Neural progenitor cell (in vitro differentiated cells): ENCODE measurements at regions not wholly inside any gene's neighbourhood (a gene's known extent, or its start where the extent isn't known, plus 50 kb on each side); places are given as distances from the start of the nearest gene placed in this dataset.

Source experiments
- DNase-seq: peaks from one replicate; pipeline ENCODE4 v3.0.0-alpha.2; 2016; ENCODE audit warnings: low spot score
- H2AFZ ChIP-seq: fragments of 200-600 bp; sonication (generic); replicated peaks from 2 replicates; pipeline ENCODE4 v1.6.1; 2016; ENCODE audit warnings: antibody characterized with exemption
- H3F3A ChIP-seq: fragments of 200-600 bp; sonication (generic); 2 replicates; pipeline ENCODE4 v1.6.1; 2016; ENCODE audit warnings: antibody characterized with exemption, low read depth
- H3K27ac ChIP-seq: fragments of 200-600 bp; sonication (generic); 2 replicates; pipeline ENCODE4 v1.5.1; 2016; ENCODE audit warnings: mild to moderate bottlenecking
- H3K27me3 ChIP-seq: fragments of 200-600 bp; sonication (generic); 2 replicates; pipeline ENCODE4 v1.6.1; 2016; ENCODE audit warnings: mild to moderate bottlenecking, moderate library complexity
- H3K36me3 ChIP-seq: fragments of 200-600 bp; sonication (generic); 2 replicates; pipeline ENCODE4 v1.5.1; 2016
- H3K4me1 ChIP-seq: fragments of 200-600 bp; sonication (generic); 2 replicates; pipeline ENCODE4 v1.6.1; 2016; ENCODE audit warnings: mixed run types
- H3K4me2 ChIP-seq: fragments of 200-600 bp; sonication (generic); 2 replicates; pipeline ENCODE4 v1.6.1; 2016
- H3K4me3 ChIP-seq: fragments of 200-600 bp; sonication (generic); 2 replicates; pipeline ENCODE4 v1.5.1; 2016
- H3K79me2 ChIP-seq: fragments of 200-600 bp; sonication (generic); 2 replicates; pipeline ENCODE4 v1.6.1; 2016; ENCODE audit warnings: low read depth
- H3K9ac ChIP-seq: fragments of 200-600 bp; sonication (generic); 2 replicates; pipeline ENCODE4 v1.6.1; 2016
- H3K9me3 ChIP-seq: fragments of 200-600 bp; sonication (generic); 2 replicates; pipeline ENCODE4 v1.5.1; 2016; ENCODE audit warnings: low read depth
- H4K20me1 ChIP-seq: fragments of 200-600 bp; sonication (generic); 2 replicates; pipeline ENCODE4 v1.6.1; 2016; ENCODE audit warnings: low read depth
- H3K27ac Mint-ChIP-seq: 3 replicates; pipeline ENCODE4 v1.8.0; 2021; ENCODE audit warnings: mixed read lengths
- H3K27me3 Mint-ChIP-seq: 2 replicates; pipeline ENCODE4 v1.8.0; 2022; ENCODE audit warnings: low read depth, mild to moderate bottlenecking, inconsistent platforms, moderate library complexity, mixed read lengths; ENCODE audit not compliant: insufficient read depth
- H3K36me3 Mint-ChIP-seq: 3 replicates; pipeline ENCODE4 v1.8.0; 2021; ENCODE audit warnings: mixed read lengths
- H3K4me1 Mint-ChIP-seq: 3 replicates; pipeline ENCODE4 v1.8.0; 2021; ENCODE audit warnings: mixed read lengths
- H3K4me3 Mint-ChIP-seq: 3 replicates; pipeline ENCODE4 v1.8.0; 2021; ENCODE audit warnings: mild to moderate bottlenecking, moderate library complexity, mixed read lengths
- H3K9me3 Mint-ChIP-seq: 3 replicates; pipeline ENCODE4 v1.8.0; 2020; ENCODE audit warnings: mixed read lengths
- CTCF ChIP-seq: fragments of 200-600 bp; sonication (generic); IDR thresholded peaks from 2 replicates; pipeline ENCODE4 v1.5.1; 2017; ENCODE audit warnings: antibody characterized with exemption, mild to moderate bottlenecking
- EZH2 ChIP-seq: fragments of 200-600 bp; sonication (generic); IDR thresholded peaks from 2 replicates; pipeline ENCODE4 v1.6.1; 2017; ENCODE audit warnings: antibody characterized with exemption, mild to moderate bottlenecking, moderate library complexity
- EZH2phosphoT487 ChIP-seq: fragments of 200-600 bp; sonication (generic); IDR thresholded peaks from 2 replicates; pipeline ENCODE4 v1.6.1; 2017; ENCODE audit warnings: antibody characterized with exemption

- peaks cover 3% of the 10 kb centered on the region for H3K4me1 Mint-ChIP-seq
- peaks cover 9% of the 10 kb centered on the region for H3K27me3 Mint-ChIP-seq
- TF ChIP-seq EZH2 = no peak
- no peak for TF ChIP-seq EZH2phosphoT487
- TF ChIP-seq CTCF = no peak
- Histone ChIP-seq H3K36me3 (no peaks in the 10 kb centered on the region), H3K79me2 (no peaks in the 10 kb centered on the region), H3K27ac (no peak overlapping the region), H3K9me3 (no peaks in the 10 kb centered on the region), H3K4me3 (no peak overlapping the region), H2AFZ (no peak overlapping the region), H3K4me2 (no peak overlapping the region), H3K27me3 (no peaks in the 10 kb centered on the region), H3F3A (peaks cover 3% of the 10 kb centered on the region), H3K9ac (no peak overlapping the region), H3K4me1 (peaks cover 4% of the 10 kb centered on the region), H4K20me1 (no peaks in the 10 kb centered on the region)
- H3K36me3 Mint-ChIP-seq = no peaks in the 10 kb centered on the region
- no peak overlapping the region for H3K4me3 Mint-ChIP-seq
- DNase-seq = no peak
- no peaks in the 10 kb centered on the region for H3K9me3 Mint-ChIP-seq
- H3K27ac Mint-ChIP-seq = no peak overlapping the region
Observed at GRCh38 chr9:107106416-107106815, 176.7 kb upstream of the RAD23B start.

GRCh38 chr9:107108342-107109130 lies 174.5 kb upstream of the RAD23B start:
- Histone ChIP-seq H2AFZ (no peak overlapping the region), H4K20me1 (no peaks in the 10 kb centered on the region), H3K27me3 (no peaks in the 10 kb centered on the region), H3K4me3 (no peak overlapping the region), H3K9me3 (no peaks in the 10 kb centered on the region), H3K36me3 (no peaks in the 10 kb centered on the region), H3K4me2 (no peak overlapping the region), H3K79me2 (no peaks in the 10 kb centered on the region), H3K27ac (no peak overlapping the region), H3F3A (no peaks in the 10 kb centered on the region), H3K4me1 (no peaks in the 10 kb centered on the region), H3K9ac (no peak overlapping the region)
- Mint-ChIP-seq H3K36me3 (no peaks in the 10 kb centered on the region), H3K27ac (no peak overlapping the region), H3K4me1 (peaks cover 3% of the 10 kb centered on the region), H3K4me3 (no peak overlapping the region), H3K27me3 (peaks cover 5% of the 10 kb centered on the region), H3K9me3 (no peaks in the 10 kb centered on the region)
- TF ChIP-seq EZH2phosphoT487 (no peak), EZH2 (no peak), CTCF (no peak)
- DNase-seq = no peak

GRCh38 chr9:107109324-107109723 lies 173.8 kb upstream of the RAD23B start:
- Mint-ChIP-seq H3K36me3 (no peaks in the 10 kb centered on the region), H3K27ac (no peak overlapping the region), H3K9me3 (no peaks in the 10 kb centered on the region), H3K27me3 (peaks cover 2% of the 10 kb centered on the region), H3K4me3 (no peak overlapping the region), H3K4me1 (peaks cover 3% of the 10 kb centered on the region)
- no peaks in the 10 kb centered on the region for H3K79me2 ChIP-seq
- no peaks in the 10 kb centered on the region for H4K20me1 ChIP-seq
- no peak overlapping the region for H2AFZ ChIP-seq
- no peak for DNase-seq
- no peaks in the 10 kb centered on the region for H3K4me1 ChIP-seq
- no peaks in the 10 kb centered on the region for H3K36me3 ChIP-seq
- no peak overlapping the region for H3K27ac ChIP-seq
- no peak overlapping the region for H3K4me3 ChIP-seq
- H3K9ac ChIP-seq = no peak overlapping the region
- no peaks in the 10 kb centered on the region for H3K9me3 ChIP-seq
- no peaks in the 10 kb centered on the region for H3K27me3 ChIP-seq
- no peaks in the 10 kb centered on the region for H3F3A ChIP-seq
- H3K4me2 ChIP-seq = no peak overlapping the region
- no peak for TF ChIP-seq EZH2
- TF ChIP-seq EZH2phosphoT487 = no peak
- TF ChIP-seq CTCF = no peak
